ENCODE measurements at regions not wholly inside any gene's neighbourhood (a gene's known extent, or its start where the extent isn't known, plus 50 kb on each side); places are given as distances from the start of the nearest gene placed in this dataset.

- H2BK5ac ChIP-seq (ENCODE audit: low read depth, low read length, poor library complexity, severe bottlenecking), result no peak overlapping the region
- no peak overlapping the region for H2BK120ac ChIP-seq (ENCODE audit: low read depth, low read length)
- no peak overlapping the region for H3K4me2 ChIP-seq (ENCODE audit: low read length, poor library complexity, severe bottlenecking)
- no peak overlapping the region for H4K91ac ChIP-seq (ENCODE audit: low read length)
- H3K27ac ChIP-seq (ENCODE audit: low read length, poor library complexity, severe bottlenecking), result no peak overlapping the region
- no peaks in the 10 kb centered on the region for H3K9me3 ChIP-seq (ENCODE audit: control insufficient read depth, low read length)
- H3K4me1 ChIP-seq (ENCODE audit: control insufficient read depth, insufficient read depth, low read depth, low read length), result no peaks in the 10 kb centered on the region
- no peak overlapping the region for H4K8ac ChIP-seq (ENCODE audit: low read length)
- H3K27me3 ChIP-seq (ENCODE audit: control insufficient read depth in 1 of 2, insufficient read depth in 1 of 2, low read length in 2 of 2), result no peaks in the 10 kb centered on the region
- no peak overlapping the region for H3K4ac ChIP-seq (ENCODE audit: low read depth in 1 of 2, low read length in 2 of 2)
- no peak overlapping the region for H2AK5ac ChIP-seq (ENCODE audit: low read length, severe bottlenecking)
- H3K14ac ChIP-seq (ENCODE audit: low read length in 2 of 2), result no peak overlapping the region
- no peaks in the 10 kb centered on the region for H3K79me1 ChIP-seq (replicated peaks; ENCODE audit: low read length, poor library complexity, severe bottlenecking)
- no peak overlapping the region for H3K23ac ChIP-seq (ENCODE audit: low read length in 2 of 2)
- no peak for DNase-seq
- no peak overlapping the region for H3K18ac ChIP-seq (ENCODE audit: low read depth in 1 of 2, low read length in 2 of 2)
- H2BK12ac ChIP-seq (ENCODE audit: low read length in 2 of 2), result no peak overlapping the region
- no peak overlapping the region for H2AFZ ChIP-seq (ENCODE audit: low read depth, low read length)
- WGBS, result 50% methylated on average over 1 of the region's 1 CpG
- no peak overlapping the region for H2BK15ac ChIP-seq (ENCODE audit: low read depth, poor library complexity, severe bottlenecking)
- no peak overlapping the region for H3K9ac ChIP-seq (ENCODE audit: low read length)
- no peaks in the 10 kb centered on the region for H3K36me3 ChIP-seq (ENCODE audit: control insufficient read depth in 1 of 2, insufficient read depth in 2 of 2, low read depth in 1 of 2, low read length in 2 of 2)
- no peak overlapping the region for H3K4me3 ChIP-seq (ENCODE audit: insufficient read depth in 1 of 2, low read depth in 1 of 2, low read length in 2 of 2)
Measured at GRCh38 chr7:52854681-52855080, 180.8 kb upstream of the POM121L12 start.

GRCh38 chr7:52851547-52851946, 183.9 kb upstream of the POM121L12 start:
- Histone ChIP-seq H3K79me1 (replicated peaks; ENCODE audit: low read length, poor library complexity, severe bottlenecking) (no peaks in the 10 kb centered on the region), H3K9me3 (ENCODE audit: control insufficient read depth, low read length) (no peaks in the 10 kb centered on the region), H2AK5ac (ENCODE audit: low read length, severe bottlenecking) (no peak overlapping the region), H3K4ac (ENCODE audit: low read depth in 1 of 2, low read length in 2 of 2) (no peak overlapping the region), H3K4me2 (ENCODE audit: low read length, poor library complexity, severe bottlenecking) (no peak overlapping the region), H3K4me1 (ENCODE audit: control insufficient read depth, insufficient read depth, low read depth, low read length) (no peaks in the 10 kb centered on the region), H3K18ac (ENCODE audit: low read depth in 1 of 2, low read length in 2 of 2) (no peak overlapping the region), H4K91ac (ENCODE audit: low read length) (no peak overlapping the region), H3K14ac (ENCODE audit: low read length in 2 of 2) (no peak overlapping the region), H3K23ac (ENCODE audit: low read length in 2 of 2) (no peak overlapping the region), H2BK120ac (ENCODE audit: low read depth, low read length) (no peak overlapping the region), H2BK5ac (ENCODE audit: low read depth, low read length, poor library complexity, severe bottlenecking) (no peak overlapping the region), H2BK15ac (ENCODE audit: low read depth, poor library complexity, severe bottlenecking) (no peak overlapping the region), H4K8ac (ENCODE audit: low read length) (no peak overlapping the region), H3K4me3 (ENCODE audit: insufficient read depth in 1 of 2, low read depth in 1 of 2, low read length in 2 of 2) (no peak overlapping the region), H2AFZ (ENCODE audit: low read depth, low read length) (no peak overlapping the region), H2BK12ac (ENCODE audit: low read length in 2 of 2) (no peak overlapping the region), H3K27me3 (ENCODE audit: control insufficient read depth in 1 of 2, insufficient read depth in 1 of 2, low read length in 2 of 2) (no peaks in the 10 kb centered on the region), H3K27ac (ENCODE audit: low read length, poor library complexity, severe bottlenecking) (no peak overlapping the region), H3K36me3 (ENCODE audit: control insufficient read depth in 1 of 2, insufficient read depth in 2 of 2, low read depth in 1 of 2, low read length in 2 of 2) (no peaks in the 10 kb centered on the region), H3K9ac (ENCODE audit: low read length) (no peak overlapping the region)
- no peak for DNase-seq
- WGBS, result no CpG with 5 or more reads among the region's 2 CpGs

GRCh38 chr7:52843436-52843835, 192.0 kb upstream of the POM121L12 start:
- Histone ChIP-seq H2BK12ac (ENCODE audit: low read length in 2 of 2) (no peak overlapping the region), H2AK5ac (ENCODE audit: low read length, severe bottlenecking) (no peak overlapping the region), H4K91ac (ENCODE audit: low read length) (no peak overlapping the region), H3K4me2 (ENCODE audit: low read length, poor library complexity, severe bottlenecking) (no peak overlapping the region), H3K18ac (ENCODE audit: low read depth in 1 of 2, low read length in 2 of 2) (no peak overlapping the region), H2AFZ (ENCODE audit: low read depth, low read length) (no peak overlapping the region), H3K36me3 (ENCODE audit: control insufficient read depth in 1 of 2, insufficient read depth in 2 of 2, low read depth in 1 of 2, low read length in 2 of 2) (no peaks in the 10 kb centered on the region), H3K4me3 (ENCODE audit: insufficient read depth in 1 of 2, low read depth in 1 of 2, low read length in 2 of 2) (no peak overlapping the region), H2BK120ac (ENCODE audit: low read depth, low read length) (no peak overlapping the region), H3K4me1 (ENCODE audit: control insufficient read depth, insufficient read depth, low read depth, low read length) (no peaks in the 10 kb centered on the region), H3K27ac (ENCODE audit: low read length, poor library complexity, severe bottlenecking) (no peak overlapping the region), H2BK5ac (ENCODE audit: low read depth, low read length, poor library complexity, severe bottlenecking) (no peak overlapping the region), H3K14ac (ENCODE audit: low read length in 2 of 2) (no peak overlapping the region), H4K8ac (ENCODE audit: low read length) (no peak overlapping the region), H3K27me3 (ENCODE audit: control insufficient read depth in 1 of 2, insufficient read depth in 1 of 2, low read length in 2 of 2) (no peaks in the 10 kb centered on the region), H3K79me1 (replicated peaks; ENCODE audit: low read length, poor library complexity, severe bottlenecking) (no peaks in the 10 kb centered on the region), H3K9me3 (ENCODE audit: control insufficient read depth, low read length) (peaks cover 3% of the 10 kb centered on the region), H3K23ac (ENCODE audit: low read length in 2 of 2) (no peak overlapping the region), H2BK15ac (ENCODE audit: low read depth, poor library complexity, severe bottlenecking) (no peak overlapping the region), H3K4ac (ENCODE audit: low read depth in 1 of 2, low read length in 2 of 2) (no peak overlapping the region), H3K9ac (ENCODE audit: low read length) (no peak overlapping the region)
- 75% methylated on average over 1 of the region's 1 CpG for WGBS
- DNase-seq, result no peak

- Histone ChIP-seq H2BK120ac (ENCODE audit: low read depth, low read length) (no peak overlapping the region), H4K8ac (ENCODE audit: low read length) (no peak overlapping the region), H2AFZ (ENCODE audit: low read depth, low read length) (no peak overlapping the region), H2BK5ac (ENCODE audit: low read depth, low read length, poor library complexity, severe bottlenecking) (no peak overlapping the region), H2AK5ac (ENCODE audit: low read length, severe bottlenecking) (no peak overlapping the region), H3K4me1 (ENCODE audit: control insufficient read depth, insufficient read depth, low read depth, low read length) (no peaks in the 10 kb centered on the region), H4K91ac (ENCODE audit: low read length) (no peak overlapping the region), H2BK15ac (ENCODE audit: low read depth, poor library complexity, severe bottlenecking) (no peak overlapping the region), H3K79me1 (replicated peaks; ENCODE audit: low read length, poor library complexity, severe bottlenecking) (no peaks in the 10 kb centered on the region), H3K9ac (ENCODE audit: low read length) (no peak overlapping the region), H3K4me2 (ENCODE audit: low read length, poor library complexity, severe bottlenecking) (no peak overlapping the region), H2BK12ac (ENCODE audit: low read length in 2 of 2) (no peak overlapping the region), H3K27ac (ENCODE audit: low read length, poor library complexity, severe bottlenecking) (no peak overlapping the region), H3K4ac (ENCODE audit: low read depth in 1 of 2, low read length in 2 of 2) (no peak overlapping the region), H3K14ac (ENCODE audit: low read length in 2 of 2) (no peak overlapping the region), H3K23ac (ENCODE audit: low read length in 2 of 2) (no peak overlapping the region), H3K9me3 (ENCODE audit: control insufficient read depth, low read length) (peaks cover 3% of the 10 kb centered on the region), H3K18ac (ENCODE audit: low read depth in 1 of 2, low read length in 2 of 2) (no peak overlapping the region), H3K27me3 (ENCODE audit: control insufficient read depth in 1 of 2, insufficient read depth in 1 of 2, low read length in 2 of 2) (no peaks in the 10 kb centered on the region), H3K36me3 (ENCODE audit: control insufficient read depth in 1 of 2, insufficient read depth in 2 of 2, low read depth in 1 of 2, low read length in 2 of 2) (no peaks in the 10 kb centered on the region), H3K4me3 (ENCODE audit: insufficient read depth in 1 of 2, low read depth in 1 of 2, low read length in 2 of 2) (no peak overlapping the region)
- WGBS, result 78% methylated on average over 4 of the region's 4 CpGs
- no peak for DNase-seq
Measured at GRCh38 chr7:52842202-52842900, 193.1 kb upstream of the POM121L12 start.

All from mesenchymal stem cell (in vitro differentiated cells and primary cell).